Transverse colon (tissue), 4 donors: ENCODE measurements at regions not wholly inside any gene's neighbourhood (a gene's known extent, or its start where the extent isn't known, plus 50 kb on each side); places are given as distances from the start of the nearest gene placed in this dataset.

Source experiments
- CTCF ChIP-seq, 5 experiments: fragments of 200-600 bp in 3 of 5; fragments of 450-650 bp in 2 of 5; sonication (generic) in 3 of 5; IDR thresholded peaks; 1 replicate in 2 of 5; 2 replicates in 3 of 5; pipeline ENCODE4 v1.5.1; 2016 to 2017; ENCODE audit warnings: antibody characterized with exemption in 5 of 5, inconsistent platforms in 3 of 5, mild to moderate bottlenecking in 2 of 5, moderate library complexity in 1 of 5
- EP300 ChIP-seq: sonication (generic); formaldehyde crosslinking; IDR thresholded peaks from one replicate; pipeline ENCODE4 v1.6.1; 2017; ENCODE audit warnings: antibody characterized with exemption, low read depth
- POLR2A ChIP-seq: fragments of 450-650 bp; IDR thresholded peaks from one replicate; pipeline ENCODE4 v1.6.1; 2016; ENCODE audit warnings: antibody characterized with exemption, mild to moderate bottlenecking, moderate library complexity
- POLR2AphosphoS5 ChIP-seq, 3 donors: sonication (generic); formaldehyde crosslinking; IDR thresholded peaks; one replicate each; pipeline ENCODE4 v1.6.1; 2016; ENCODE audit warnings: antibody characterized with exemption in 3 of 3

- TF ChIP-seq CTCF (IDR thresholded peaks at IDR 0.05) (no peak), POLR2A (no peak), POLR2AphosphoS5 (IDR thresholded peaks at IDR 0.05) (no peak), EP300 (no peak)
Measured at GRCh38 chr10:117755659-117756014, 213.1 kb downstream of the EMX2 start.
